Natural killer cell (primary cell): ENCODE measurements at regions not wholly inside any gene's neighbourhood (a gene's known extent, or its start where the extent isn't known, plus 50 kb on each side); places are given as distances from the start of the nearest gene placed in this dataset.

ENCODE experiments used
- ATAC-seq, 3 donors: fragments of 150-1000 bp in 2 of 3; fragments of 200-7000 bp in 1 of 3; cut with Tn5 transposase; 1 replicate in 1 of 3; 2 replicates in 2 of 3; pipeline ENCODE4 v1.10.0; 2021; ENCODE audit warnings: mild to moderate bottlenecking in 2 of 3, moderate library complexity in 2 of 3
- DNase-seq, 2 donors: peaks; one replicate each; pipeline versions ENCODE4 v3.0.0 to v3.0.0-alpha.2; 2013 to 2021; ENCODE audit warnings: mixed read lengths in 1 of 2
- H3K27ac ChIP-seq: one replicate; pipeline ENCODE4 v1.5.1; 2013; ENCODE audit warnings: mild to moderate bottlenecking, low read length
- H3K27me3 ChIP-seq: one replicate; pipeline ENCODE4 v1.6.1; 2013; ENCODE audit warnings: low read length; ENCODE audit not compliant: control insufficient read depth, insufficient read depth
- H3K36me3 ChIP-seq: one replicate; pipeline ENCODE4 v1.6.1; 2013; ENCODE audit warnings: low read length; ENCODE audit not compliant: control insufficient read depth, insufficient read depth
- H3K4me1 ChIP-seq: one replicate; pipeline ENCODE4 v1.6.1; 2013; ENCODE audit warnings: low read length; ENCODE audit not compliant: control insufficient read depth, insufficient read depth
- H3K4me3 ChIP-seq: one replicate; pipeline ENCODE4 v1.5.1; 2013; ENCODE audit warnings: low read length
- H3K9me3 ChIP-seq: one replicate; pipeline ENCODE4 v1.6.1; 2013; ENCODE audit warnings: low read length; ENCODE audit not compliant: control insufficient read depth, insufficient read depth
- H3K27ac Mint-ChIP-seq, 2 donors: one replicate each; pipeline ENCODE4 v1.8.0; 2022; ENCODE audit warnings: mild to moderate bottlenecking in 2 of 2, mixed read lengths in 2 of 2, moderate library complexity in 1 of 2
- H3K27me3 Mint-ChIP-seq, 2 donors: one replicate each; pipeline ENCODE4 v1.8.0; 2022; ENCODE audit warnings: low read depth in 2 of 2, mixed read lengths in 2 of 2
- H3K36me3 Mint-ChIP-seq: one replicate; pipeline ENCODE4 v1.8.0; 2022; ENCODE audit warnings: mixed read lengths
- H3K4me1 Mint-ChIP-seq, 2 donors: one replicate each; pipeline ENCODE4 v1.8.0; 2022; ENCODE audit warnings: mixed read lengths in 2 of 2
- H3K4me3 Mint-ChIP-seq: one replicate; pipeline ENCODE4 v1.8.0; 2022; ENCODE audit warnings: mild to moderate bottlenecking, moderate library complexity, mixed read lengths
- H3K9me3 Mint-ChIP-seq, 2 donors: one replicate each; pipeline ENCODE4 v1.8.0; 2022; ENCODE audit warnings: mixed read lengths in 2 of 2
- WGBS: methylation state at CpG from one replicate; pipeline ENCODE4 v1.1.7; 2013; ENCODE audit warnings: missing lambda C conversion rate; ENCODE audit not compliant: insufficient coverage; 5-methylcytosine and 5-hydroxymethylcytosine counted together
- intact Hi-C: fragments of 100-400 bp; cut with micrococcal nuclease; formaldehyde crosslinking; loops from one replicate; pipeline ENCODE4 v1.14.2; 2022
- TF ChIP-seq, protein P1 (sequence below): fragments of 200-600 bp; IDR thresholded peaks from one replicate; pipeline ENCODE4 v1.8.0; 2022; ENCODE audit warnings: antibody characterized with exemption

DNA sequence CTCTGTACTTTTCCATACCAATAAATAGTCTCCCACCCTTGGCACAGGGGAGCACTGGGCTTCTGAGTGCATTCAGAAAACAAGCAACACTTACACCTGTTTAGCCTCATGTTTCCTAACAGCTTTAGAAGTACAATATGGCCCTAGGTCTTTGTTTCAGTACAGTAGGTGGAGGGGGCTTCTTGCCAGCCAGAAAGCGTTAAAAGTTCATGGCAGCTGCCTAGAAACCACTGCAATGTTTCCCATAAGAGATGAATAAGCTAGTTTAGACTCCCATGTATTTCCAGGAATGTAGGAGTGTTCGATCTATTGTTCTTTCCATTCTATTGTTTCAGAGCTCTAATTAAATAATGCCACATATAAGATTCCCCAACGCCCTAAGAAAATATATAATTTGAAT, 444.8 kb downstream of the ARHGEF28 start:
- TF ChIP-seq, protein P1, sequence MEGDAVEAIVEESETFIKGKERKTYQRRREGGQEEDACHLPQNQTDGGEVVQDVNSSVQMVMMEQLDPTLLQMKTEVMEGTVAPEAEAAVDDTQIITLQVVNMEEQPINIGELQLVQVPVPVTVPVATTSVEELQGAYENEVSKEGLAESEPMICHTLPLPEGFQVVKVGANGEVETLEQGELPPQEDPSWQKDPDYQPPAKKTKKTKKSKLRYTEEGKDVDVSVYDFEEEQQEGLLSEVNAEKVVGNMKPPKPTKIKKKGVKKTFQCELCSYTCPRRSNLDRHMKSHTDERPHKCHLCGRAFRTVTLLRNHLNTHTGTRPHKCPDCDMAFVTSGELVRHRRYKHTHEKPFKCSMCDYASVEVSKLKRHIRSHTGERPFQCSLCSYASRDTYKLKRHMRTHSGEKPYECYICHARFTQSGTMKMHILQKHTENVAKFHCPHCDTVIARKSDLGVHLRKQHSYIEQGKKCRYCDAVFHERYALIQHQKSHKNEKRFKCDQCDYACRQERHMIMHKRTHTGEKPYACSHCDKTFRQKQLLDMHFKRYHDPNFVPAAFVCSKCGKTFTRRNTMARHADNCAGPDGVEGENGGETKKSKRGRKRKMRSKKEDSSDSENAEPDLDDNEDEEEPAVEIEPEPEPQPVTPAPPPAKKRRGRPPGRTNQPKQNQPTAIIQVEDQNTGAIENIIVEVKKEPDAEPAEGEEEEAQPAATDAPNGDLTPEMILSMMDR = no peak
- Mint-ChIP-seq H3K27me3 (peaks cover 2% of the 10 kb centered on the region in 2 donors), H3K27ac (no peak overlapping the region), H3K4me1 (no peaks in the 10 kb centered on the region), H3K4me3 (no peak overlapping the region), H3K36me3 (no peaks in the 10 kb centered on the region), H3K9me3 (no peaks in the 10 kb centered on the region)
- DNase-seq (no peak), ATAC-seq (no peak)
- Histone ChIP-seq H3K27me3 (no peaks in the 10 kb centered on the region), H3K9me3 (no peaks in the 10 kb centered on the region), H3K27ac (no peak overlapping the region), H3K4me3 (no peak overlapping the region), H3K4me1 (no peaks in the 10 kb centered on the region), H3K36me3 (no peaks in the 10 kb centered on the region)
- 76% methylated on average over 3 of the region's 3 CpGs for WGBS
- intact Hi-C loops = no loop called here

DNA sequence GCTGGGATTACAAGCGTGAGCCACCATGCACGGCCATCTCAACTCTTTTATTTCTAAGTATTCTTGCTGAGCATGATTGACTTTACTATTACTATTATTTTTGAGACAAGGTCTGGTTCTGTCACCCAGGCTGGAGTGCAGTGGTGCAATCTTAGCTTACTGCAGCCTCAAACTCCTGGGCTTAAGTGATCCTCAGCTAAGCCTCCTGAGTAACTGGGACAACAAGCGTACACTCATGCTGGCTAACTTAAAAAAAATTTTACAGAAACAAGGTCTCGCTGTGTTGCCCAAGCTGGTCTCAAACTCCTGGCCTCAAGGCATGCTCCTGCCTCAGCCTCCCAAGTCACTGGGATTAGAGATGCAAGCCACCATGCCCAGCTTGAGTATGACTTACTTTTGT, 443.7 kb downstream of the ARHGEF28 start:
- no peaks in the 10 kb centered on the region for H3K36me3 ChIP-seq
- H3K9me3 Mint-ChIP-seq = no peaks in the 10 kb centered on the region
- intact Hi-C loops = no loop called here
- DNase-seq (no peak), ATAC-seq (no peak)
- 82% methylated on average over 4 of the region's 4 CpGs for WGBS
- no peaks in the 10 kb centered on the region for H3K9me3 ChIP-seq
- H3K36me3 Mint-ChIP-seq = no peaks in the 10 kb centered on the region
- TF ChIP-seq, protein P1 = no peak
- peaks cover 0 to 2% of the 10 kb centered on the region in 2 donors for H3K27me3 Mint-ChIP-seq
- H3K4me3 ChIP-seq = no peak overlapping the region
- H3K27ac ChIP-seq = no peak overlapping the region
- H3K27me3 ChIP-seq = no peaks in the 10 kb centered on the region
- H3K4me3 Mint-ChIP-seq = no peak overlapping the region
- H3K4me1 Mint-ChIP-seq = no peaks in the 10 kb centered on the region
- no peaks in the 10 kb centered on the region for H3K4me1 ChIP-seq
- H3K27ac Mint-ChIP-seq = no peak overlapping the region

DNA sequence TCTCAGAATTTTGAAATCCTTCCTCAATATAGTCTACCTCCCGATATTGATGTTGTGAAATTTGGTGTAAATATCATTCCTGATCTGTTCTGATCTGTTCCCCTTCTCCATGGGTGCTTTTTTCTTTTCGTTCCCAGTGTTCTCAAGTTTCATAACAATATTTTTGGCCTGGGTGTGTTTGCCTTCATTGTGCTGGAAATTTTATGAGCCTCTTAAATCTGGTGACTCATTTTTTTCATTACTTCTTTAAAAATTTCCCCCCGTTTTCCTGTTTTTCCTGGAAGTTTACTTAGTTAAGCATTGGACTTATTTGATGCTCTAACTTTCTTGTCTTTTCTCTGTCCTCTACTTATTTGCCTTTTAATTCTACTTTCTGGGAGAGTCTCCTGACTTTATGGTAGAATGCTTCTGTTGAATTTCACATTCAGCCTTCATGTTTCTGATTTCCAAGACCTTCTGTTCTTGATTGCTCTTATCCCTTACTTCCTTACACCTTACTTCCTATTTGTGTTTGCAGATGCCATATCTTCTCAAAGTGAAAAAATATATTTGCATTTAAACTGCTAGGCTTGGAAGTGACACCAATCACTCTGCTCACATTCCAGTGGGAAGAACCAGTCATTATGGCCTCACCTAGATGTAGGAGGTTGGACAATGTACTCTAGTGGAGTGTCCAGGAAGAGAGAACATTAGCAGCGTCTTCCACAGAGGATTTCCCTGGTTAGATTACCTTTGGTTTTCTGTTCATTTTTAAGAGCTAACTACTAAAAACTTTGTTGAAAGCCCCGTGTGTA, 441.9 kb downstream of the ARHGEF28 start:
- Histone ChIP-seq H3K4me3 (no peak overlapping the region), H3K36me3 (no peaks in the 10 kb centered on the region), H3K4me1 (no peaks in the 10 kb centered on the region), H3K27me3 (no peaks in the 10 kb centered on the region), H3K9me3 (no peaks in the 10 kb centered on the region), H3K27ac (no peak overlapping the region)
- TF ChIP-seq, protein P1 = no peak
- ATAC-seq = no peak
- 77% methylated on average over 4 of the region's 5 CpGs for WGBS
- DNase-seq = no peak
- H3K4me1 Mint-ChIP-seq = no peaks in the 10 kb centered on the region
- H3K4me3 Mint-ChIP-seq = no peak overlapping the region
- no peaks in the 10 kb centered on the region for H3K9me3 Mint-ChIP-seq
- no peaks in the 10 kb centered on the region for H3K36me3 Mint-ChIP-seq
- intact Hi-C loops = no loop called here
- no peak overlapping the region for H3K27ac Mint-ChIP-seq
- peaks cover 0 to 2% of the 10 kb centered on the region in 2 donors for H3K27me3 Mint-ChIP-seq

DNA sequence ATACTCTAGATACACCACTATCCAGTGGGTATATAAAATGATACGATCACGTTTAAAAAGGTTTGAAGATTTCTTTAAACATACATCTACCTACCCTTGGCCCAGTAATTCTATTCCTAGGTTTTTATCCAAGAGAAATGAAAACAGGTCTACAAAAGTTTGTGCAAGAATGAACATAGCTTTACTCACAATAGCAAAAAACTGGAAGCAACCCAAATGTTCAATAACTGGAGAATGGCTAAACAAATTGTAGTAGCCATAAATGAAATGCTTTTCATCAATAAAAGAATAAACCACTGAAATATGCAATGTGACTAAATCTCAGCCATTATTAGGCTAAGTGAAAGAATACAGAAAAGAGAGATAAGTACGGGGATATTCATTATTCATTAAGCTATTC, 438.9 kb downstream of the ARHGEF28 start:
- no peaks in the 10 kb centered on the region for H3K36me3 ChIP-seq
- intact Hi-C loops = no loop called here
- Mint-ChIP-seq H3K27me3 (no peaks in the 10 kb centered on the region), H3K9me3 (no peaks in the 10 kb centered on the region), H3K27ac (no peak overlapping the region), H3K36me3 (no peaks in the 10 kb centered on the region), H3K4me1 (no peaks in the 10 kb centered on the region), H3K4me3 (no peak overlapping the region)
- H3K27ac ChIP-seq = no peak overlapping the region
- TF ChIP-seq, protein P1 = no peak
- DNase-seq (no peak), ATAC-seq (no peak)
- H3K4me1 ChIP-seq = no peaks in the 10 kb centered on the region
- 80% methylated on average over 1 of the region's 3 CpGs for WGBS
- H3K27me3 ChIP-seq = no peaks in the 10 kb centered on the region
- H3K4me3 ChIP-seq = no peak overlapping the region
- H3K9me3 ChIP-seq = no peaks in the 10 kb centered on the region
